Loucy (cell line): ENCODE measurements at regions not wholly inside any gene's neighbourhood (a gene's known extent, or its start where the extent isn't known, plus 50 kb on each side); places are given as distances from the start of the nearest gene placed in this dataset.

Source experiments
- CTCF ChIP-seq: fragments of 200-600 bp; sonication (generic); conservative IDR thresholded peaks from 2 replicates; pipeline ENCODE4 v1.5.1; 2014; ENCODE audit warnings: mild to moderate bottlenecking, antibody characterized with exemption, low read length
- EZH2phosphoT487 ChIP-seq: fragments of 200-600 bp; IDR thresholded peaks from 2 replicates; pipeline ENCODE4 v1.6.1; 2018; ENCODE audit warnings: antibody characterized with exemption, mild to moderate bottlenecking, moderate library complexity, borderline replicate concordance

GRCh38 chr2:239824046-239824694, 201.0 kb downstream of the NDUFA10 start:
- TF ChIP-seq CTCF: no peak
- TF ChIP-seq EZH2phosphoT487: no peak
